Natural killer cell (primary cell): ENCODE measurements at regions not wholly inside any gene's neighbourhood (a gene's known extent, or its start where the extent isn't known, plus 50 kb on each side); places are given as distances from the start of the nearest gene placed in this dataset.

Source experiments
- ATAC-seq, 3 donors: fragments of 150-1000 bp in 2 of 3; fragments of 200-7000 bp in 1 of 3; cut with Tn5 transposase; 1 replicate in 1 of 3; 2 replicates in 2 of 3; pipeline ENCODE4 v1.10.0; 2021; ENCODE audit warnings: mild to moderate bottlenecking in 2 of 3, moderate library complexity in 2 of 3
- DNase-seq, 2 donors: peaks; one replicate each; pipeline versions ENCODE4 v3.0.0 to v3.0.0-alpha.2; 2013 to 2021; ENCODE audit warnings: mixed read lengths in 1 of 2
- H3K27ac ChIP-seq: one replicate; pipeline ENCODE4 v1.5.1; 2013; ENCODE audit warnings: mild to moderate bottlenecking, low read length
- H3K27me3 ChIP-seq: one replicate; pipeline ENCODE4 v1.6.1; 2013; ENCODE audit warnings: low read length; ENCODE audit not compliant: control insufficient read depth, insufficient read depth
- H3K36me3 ChIP-seq: one replicate; pipeline ENCODE4 v1.6.1; 2013; ENCODE audit warnings: low read length; ENCODE audit not compliant: control insufficient read depth, insufficient read depth
- H3K4me1 ChIP-seq: one replicate; pipeline ENCODE4 v1.6.1; 2013; ENCODE audit warnings: low read length; ENCODE audit not compliant: control insufficient read depth, insufficient read depth
- H3K4me3 ChIP-seq: one replicate; pipeline ENCODE4 v1.5.1; 2013; ENCODE audit warnings: low read length
- H3K9me3 ChIP-seq: one replicate; pipeline ENCODE4 v1.6.1; 2013; ENCODE audit warnings: low read length; ENCODE audit not compliant: control insufficient read depth, insufficient read depth
- H3K27ac Mint-ChIP-seq, 2 donors: one replicate each; pipeline ENCODE4 v1.8.0; 2022; ENCODE audit warnings: mild to moderate bottlenecking in 2 of 2, mixed read lengths in 2 of 2, moderate library complexity in 1 of 2
- H3K27me3 Mint-ChIP-seq, 2 donors: one replicate each; pipeline ENCODE4 v1.8.0; 2022; ENCODE audit warnings: low read depth in 2 of 2, mixed read lengths in 2 of 2
- H3K36me3 Mint-ChIP-seq: one replicate; pipeline ENCODE4 v1.8.0; 2022; ENCODE audit warnings: mixed read lengths
- H3K4me1 Mint-ChIP-seq, 2 donors: one replicate each; pipeline ENCODE4 v1.8.0; 2022; ENCODE audit warnings: mixed read lengths in 2 of 2
- H3K4me3 Mint-ChIP-seq: one replicate; pipeline ENCODE4 v1.8.0; 2022; ENCODE audit warnings: mild to moderate bottlenecking, moderate library complexity, mixed read lengths
- H3K9me3 Mint-ChIP-seq, 2 donors: one replicate each; pipeline ENCODE4 v1.8.0; 2022; ENCODE audit warnings: mixed read lengths in 2 of 2
- WGBS: methylation state at CpG from one replicate; pipeline ENCODE4 v1.1.7; 2013; ENCODE audit warnings: missing lambda C conversion rate; ENCODE audit not compliant: insufficient coverage; 5-methylcytosine and 5-hydroxymethylcytosine counted together
- intact Hi-C: fragments of 100-400 bp; cut with micrococcal nuclease; formaldehyde crosslinking; loops from one replicate; pipeline ENCODE4 v1.14.2; 2022
- TF ChIP-seq, protein P1 (sequence below): fragments of 200-600 bp; IDR thresholded peaks from one replicate; pipeline ENCODE4 v1.8.0; 2022; ENCODE audit warnings: antibody characterized with exemption

GRCh38 chr14:34331728-34332623 is 130.1 kb downstream of the SPTSSA start:
- Histone ChIP-seq H3K9me3 (no peaks in the 10 kb centered on the region), H3K4me1 (no peaks in the 10 kb centered on the region), H3K4me3 (no peak overlapping the region), H3K36me3 (no peaks in the 10 kb centered on the region), H3K27me3 (no peaks in the 10 kb centered on the region), H3K27ac (no peak overlapping the region)
- no peaks in the 10 kb centered on the region for H3K9me3 Mint-ChIP-seq
- peaks cover 8 to 16% of the 10 kb centered on the region in 2 donors for H3K4me1 Mint-ChIP-seq
- ATAC-seq (peak; percentile 58 to 76 (median 69)), DNase-seq (peak; percentile 30 to 70)
- H3K27ac Mint-ChIP-seq, result no peak overlapping the region
- no peaks in the 10 kb centered on the region for H3K36me3 Mint-ChIP-seq
- intact Hi-C loops, result loop anchor here (5.0 kb wide), 1 partner anchor 390 kb away; no protein-coding TSS in a partner anchor
- TF ChIP-seq, protein P1, sequence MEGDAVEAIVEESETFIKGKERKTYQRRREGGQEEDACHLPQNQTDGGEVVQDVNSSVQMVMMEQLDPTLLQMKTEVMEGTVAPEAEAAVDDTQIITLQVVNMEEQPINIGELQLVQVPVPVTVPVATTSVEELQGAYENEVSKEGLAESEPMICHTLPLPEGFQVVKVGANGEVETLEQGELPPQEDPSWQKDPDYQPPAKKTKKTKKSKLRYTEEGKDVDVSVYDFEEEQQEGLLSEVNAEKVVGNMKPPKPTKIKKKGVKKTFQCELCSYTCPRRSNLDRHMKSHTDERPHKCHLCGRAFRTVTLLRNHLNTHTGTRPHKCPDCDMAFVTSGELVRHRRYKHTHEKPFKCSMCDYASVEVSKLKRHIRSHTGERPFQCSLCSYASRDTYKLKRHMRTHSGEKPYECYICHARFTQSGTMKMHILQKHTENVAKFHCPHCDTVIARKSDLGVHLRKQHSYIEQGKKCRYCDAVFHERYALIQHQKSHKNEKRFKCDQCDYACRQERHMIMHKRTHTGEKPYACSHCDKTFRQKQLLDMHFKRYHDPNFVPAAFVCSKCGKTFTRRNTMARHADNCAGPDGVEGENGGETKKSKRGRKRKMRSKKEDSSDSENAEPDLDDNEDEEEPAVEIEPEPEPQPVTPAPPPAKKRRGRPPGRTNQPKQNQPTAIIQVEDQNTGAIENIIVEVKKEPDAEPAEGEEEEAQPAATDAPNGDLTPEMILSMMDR, result peak; percentile 78
- WGBS, result 49% methylated on average over 8 of the region's 9 CpGs
- H3K27me3 Mint-ChIP-seq, result no peaks in the 10 kb centered on the region
- no peak overlapping the region for H3K4me3 Mint-ChIP-seq

GRCh38 chr14:34330846-34331245 is 131.2 kb downstream of the SPTSSA start:
- no peaks in the 10 kb centered on the region for H3K36me3 Mint-ChIP-seq
- Histone ChIP-seq H3K4me1 (no peaks in the 10 kb centered on the region), H3K9me3 (no peaks in the 10 kb centered on the region), H3K27me3 (no peaks in the 10 kb centered on the region), H3K27ac (no peak overlapping the region), H3K4me3 (no peak overlapping the region), H3K36me3 (no peaks in the 10 kb centered on the region)
- intact Hi-C loops, result loop anchor here (5.0 kb wide), 1 partner anchor 391 kb away; no protein-coding TSS in a partner anchor
- H3K9me3 Mint-ChIP-seq, result no peaks in the 10 kb centered on the region
- no peak overlapping the region for H3K4me3 Mint-ChIP-seq
- peaks cover 8 to 15% of the 10 kb centered on the region in 2 donors for H3K4me1 Mint-ChIP-seq
- TF ChIP-seq, protein P1, result no peak
- ATAC-seq (no peak), DNase-seq (no peak)
- no peak overlapping the region for H3K27ac Mint-ChIP-seq
- no peaks in the 10 kb centered on the region for H3K27me3 Mint-ChIP-seq
- 0% methylated on average over 1 of the region's 1 CpG for WGBS

DNA sequence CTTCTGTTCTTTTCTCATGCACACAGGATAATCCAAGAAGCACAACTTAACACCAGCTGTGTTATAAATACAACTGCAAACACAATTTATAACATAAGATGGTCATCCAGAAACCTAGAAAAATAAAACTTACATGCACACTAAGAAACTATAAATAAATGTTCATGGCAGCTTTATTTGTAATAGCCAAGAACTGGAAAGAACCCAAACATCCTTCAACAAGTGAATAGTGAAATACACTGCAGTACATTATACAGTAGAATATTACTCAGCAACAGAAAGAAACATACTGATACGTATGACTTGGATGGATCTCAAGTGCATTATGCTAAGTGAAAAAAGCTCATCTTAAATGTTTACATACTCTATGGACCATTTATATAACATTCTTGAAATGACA is 132.7 kb downstream of the SPTSSA start:
- H3K27me3 Mint-ChIP-seq, result peaks cover 0 to 5% of the 10 kb centered on the region in 2 donors

More for the DNA sequence above, 132.7 kb downstream of the SPTSSA start:
- H3K36me3 ChIP-seq, result no peaks in the 10 kb centered on the region
- DNase-seq (no peak), ATAC-seq (no peak)
- TF ChIP-seq, protein P1, result no peak
- Mint-ChIP-seq H3K4me3 (no peak overlapping the region), H3K4me1 (peaks cover 10 to 11% of the 10 kb centered on the region in 2 donors), H3K27ac (no peak overlapping the region), H3K9me3 (no peaks in the 10 kb centered on the region), H3K36me3 (no peaks in the 10 kb centered on the region)
- H3K4me3 ChIP-seq, result no peak overlapping the region
- H3K4me1 ChIP-seq, result no peaks in the 10 kb centered on the region
- no peaks in the 10 kb centered on the region for H3K27me3 ChIP-seq
- H3K27ac ChIP-seq, result no peak overlapping the region
- H3K9me3 ChIP-seq, result no peaks in the 10 kb centered on the region
- 100% methylated on average over 1 of the region's 1 CpG for WGBS
- intact Hi-C loops, result no loop called here
